Activated naive CD8-positive, alpha-beta T cell treated with anti-CD3 and anti-CD28 coated beads for 36 hours (primary cell): ENCODE measurements at regions not wholly inside any gene's neighbourhood (a gene's known extent, or its start where the extent isn't known, plus 50 kb on each side); places are given as distances from the start of the nearest gene placed in this dataset.

Experiments
- DNase-seq: peaks from one replicate; pipeline ENCODE4 v3.0.0; 2021
- H3K27ac Mint-ChIP-seq: one replicate; pipeline ENCODE4 v1.8.0; 2022; ENCODE audit warnings: mild to moderate bottlenecking, moderate library complexity, mixed read lengths
- H3K27me3 Mint-ChIP-seq: one replicate; pipeline ENCODE4 v1.8.0; 2022; ENCODE audit warnings: mild to moderate bottlenecking, mixed read lengths
- H3K36me3 Mint-ChIP-seq: one replicate; pipeline ENCODE4 v1.8.0; 2021; ENCODE audit warnings: mild to moderate bottlenecking, mixed read lengths
- H3K4me1 Mint-ChIP-seq: one replicate; pipeline ENCODE4 v1.8.0; 2021; ENCODE audit warnings: mixed read lengths
- H3K4me3 Mint-ChIP-seq: one replicate; pipeline ENCODE4 v1.8.0; 2022; ENCODE audit warnings: mild to moderate bottlenecking, moderate library complexity, mixed read lengths
- H3K9me3 Mint-ChIP-seq: one replicate; pipeline ENCODE4 v1.8.0; 2022; ENCODE audit warnings: mixed read lengths

DNA sequence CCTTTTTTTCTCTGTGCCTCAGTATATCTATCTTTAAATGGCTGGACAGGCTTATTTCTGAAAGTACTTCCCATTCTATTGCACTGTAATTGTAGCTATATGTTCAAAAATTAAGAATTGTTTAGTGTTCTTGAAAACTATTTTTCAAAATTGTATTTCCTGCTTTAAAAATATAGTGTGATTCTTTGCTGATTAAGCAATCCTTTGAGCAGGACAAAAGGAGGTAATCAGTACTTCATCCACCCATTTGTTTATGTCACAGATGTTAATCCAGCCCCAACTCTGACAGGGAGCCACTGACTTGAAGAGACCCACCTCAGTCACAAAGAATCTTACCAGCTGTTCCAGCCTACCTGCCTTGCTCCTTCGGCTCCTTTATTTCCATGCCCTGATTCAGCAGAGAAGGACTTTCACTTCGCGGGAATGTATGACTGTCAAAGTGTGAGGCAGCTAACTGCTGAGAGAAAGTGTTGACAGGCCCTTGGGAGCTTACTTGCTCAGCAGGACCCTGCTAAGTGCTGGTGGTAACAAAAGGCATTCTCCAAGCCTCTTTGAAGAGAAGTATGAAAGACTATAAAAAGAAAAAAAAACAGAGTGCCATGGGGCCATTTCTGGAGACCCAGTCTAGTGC is 393.3 kb upstream of the CYRIA start:
- Mint-ChIP-seq H3K4me3 (no peak overlapping the region), H3K9me3 (no peaks in the 10 kb centered on the region), H3K27ac (no peak overlapping the region), H3K36me3 (no peaks in the 10 kb centered on the region), H3K27me3 (no peaks in the 10 kb centered on the region), H3K4me1 (no peaks in the 10 kb centered on the region)
- no peak for DNase-seq

DNA sequence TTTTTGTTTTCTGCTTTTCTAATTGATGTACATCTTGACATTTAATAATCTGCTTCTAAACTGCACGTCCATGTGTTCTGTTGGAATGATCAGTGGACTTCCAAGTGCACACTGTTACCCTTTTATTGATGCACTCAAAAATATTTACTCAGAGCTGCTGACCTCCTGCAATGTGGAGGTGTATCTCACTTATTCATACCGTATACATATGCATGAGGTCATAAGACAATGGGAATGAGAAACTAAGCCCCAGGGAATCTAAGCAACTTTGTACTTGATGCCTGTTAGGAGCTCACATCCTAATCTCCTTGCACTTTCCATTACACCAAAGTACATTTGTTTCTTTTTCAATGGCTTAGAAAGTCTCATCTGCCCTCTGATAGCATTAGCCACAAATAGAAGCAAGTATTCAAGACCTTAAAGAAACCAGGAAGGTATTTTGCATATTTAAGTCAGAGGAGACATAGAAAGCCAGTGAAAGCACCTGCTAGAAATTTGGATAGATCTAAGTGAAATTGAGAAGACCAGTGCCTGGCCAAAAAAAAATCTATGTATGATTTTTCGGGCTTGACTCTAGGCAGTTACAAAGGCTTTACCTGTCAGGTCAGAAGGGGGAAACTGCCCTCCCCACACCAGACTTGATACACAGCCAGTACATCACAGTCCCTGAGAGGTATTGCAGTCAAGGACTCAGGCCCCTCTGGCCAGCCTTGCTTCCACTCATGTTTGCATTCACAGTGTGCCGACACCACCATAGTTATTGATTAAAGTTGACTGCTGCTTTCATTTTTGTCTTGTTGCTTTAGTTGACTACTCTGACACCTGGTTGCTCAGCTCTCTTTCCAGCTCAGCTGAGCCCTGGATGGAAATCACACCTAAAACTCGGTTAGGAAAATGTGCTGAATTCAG is 391.7 kb upstream of the CYRIA start:
- H3K9me3 Mint-ChIP-seq, result no peaks in the 10 kb centered on the region
- H3K27me3 Mint-ChIP-seq, result no peaks in the 10 kb centered on the region
- no peak overlapping the region for H3K4me3 Mint-ChIP-seq
- H3K36me3 Mint-ChIP-seq, result no peaks in the 10 kb centered on the region
- H3K27ac Mint-ChIP-seq, result no peak overlapping the region
- DNase-seq, result no peak
- no peaks in the 10 kb centered on the region for H3K4me1 Mint-ChIP-seq

DNA sequence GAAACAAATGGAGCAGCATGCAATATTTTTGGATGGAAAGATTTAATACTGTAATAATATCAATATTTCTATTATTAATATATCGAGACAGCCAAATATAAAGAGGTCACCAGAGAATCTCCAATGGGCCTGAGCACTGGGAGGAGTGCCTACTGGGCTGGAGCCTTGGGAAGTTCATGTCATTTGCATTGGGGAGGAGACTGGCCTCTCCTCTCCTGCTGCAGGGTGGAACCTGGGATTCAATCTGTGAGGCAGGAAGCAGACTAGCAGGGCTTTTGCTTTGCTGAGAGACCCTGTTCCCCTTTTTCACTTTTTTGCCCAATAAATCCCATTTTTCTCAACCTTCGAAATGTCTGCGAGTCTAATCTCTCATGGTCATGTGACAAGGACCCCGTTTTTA is 390.6 kb upstream of the CYRIA start:
- no peak overlapping the region for H3K4me3 Mint-ChIP-seq
- H3K27me3 Mint-ChIP-seq, result no peaks in the 10 kb centered on the region
- DNase-seq, result no peak
- no peaks in the 10 kb centered on the region for H3K9me3 Mint-ChIP-seq
- H3K27ac Mint-ChIP-seq, result no peak overlapping the region
- H3K4me1 Mint-ChIP-seq, result no peaks in the 10 kb centered on the region
- H3K36me3 Mint-ChIP-seq, result no peaks in the 10 kb centered on the region

DNA sequence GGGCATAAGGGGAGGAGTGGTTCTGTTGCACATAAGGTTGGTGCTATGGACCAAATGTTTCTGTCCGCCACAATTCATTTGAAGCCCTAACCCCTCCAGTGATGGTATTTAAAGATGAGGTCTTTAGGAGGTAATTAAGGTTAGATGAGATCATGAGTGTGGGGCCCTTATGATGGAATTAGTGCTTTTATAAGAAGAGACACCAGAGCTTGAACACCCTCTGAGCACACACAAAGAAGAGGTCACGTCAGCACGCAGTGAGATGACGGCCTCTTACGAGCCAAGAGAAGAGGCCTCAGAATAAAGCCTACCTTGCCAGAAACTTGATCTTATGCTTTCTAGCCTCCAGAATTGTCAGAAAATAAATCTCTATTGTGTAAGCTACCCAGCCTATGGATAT is 386.4 kb upstream of the CYRIA start:
- H3K9me3 Mint-ChIP-seq, result peaks cover 3% of the 10 kb centered on the region
- H3K4me3 Mint-ChIP-seq, result no peak overlapping the region
- no peak for DNase-seq
- H3K36me3 Mint-ChIP-seq, result no peaks in the 10 kb centered on the region
- no peaks in the 10 kb centered on the region for H3K27me3 Mint-ChIP-seq
- H3K27ac Mint-ChIP-seq, result no peak overlapping the region
- no peaks in the 10 kb centered on the region for H3K4me1 Mint-ChIP-seq

DNA sequence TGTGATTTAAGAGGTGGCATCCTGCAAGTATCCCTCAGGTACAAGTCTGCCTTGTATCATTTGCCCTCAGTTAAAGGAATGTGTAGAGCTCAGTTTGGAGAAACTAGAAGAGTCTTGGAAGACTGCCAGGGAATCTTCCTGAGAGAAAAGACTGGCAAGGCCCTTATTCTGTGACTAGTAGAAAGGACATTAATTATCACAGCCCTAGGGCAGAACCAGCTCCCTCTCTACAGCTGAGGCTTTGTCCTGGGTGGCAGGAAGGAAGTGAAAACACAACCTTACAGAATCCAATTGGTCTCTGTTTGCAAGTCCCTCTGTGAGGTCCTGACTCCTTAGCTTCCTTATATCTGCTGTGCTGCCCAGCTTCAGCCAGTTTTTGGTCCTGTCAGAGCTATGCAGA is 385.9 kb upstream of the CYRIA start:
- Mint-ChIP-seq H3K36me3 (no peaks in the 10 kb centered on the region), H3K27ac (no peak overlapping the region), H3K27me3 (no peaks in the 10 kb centered on the region), H3K4me3 (no peak overlapping the region), H3K4me1 (no peaks in the 10 kb centered on the region), H3K9me3 (peaks cover 3% of the 10 kb centered on the region)
- DNase-seq, result no peak

DNA sequence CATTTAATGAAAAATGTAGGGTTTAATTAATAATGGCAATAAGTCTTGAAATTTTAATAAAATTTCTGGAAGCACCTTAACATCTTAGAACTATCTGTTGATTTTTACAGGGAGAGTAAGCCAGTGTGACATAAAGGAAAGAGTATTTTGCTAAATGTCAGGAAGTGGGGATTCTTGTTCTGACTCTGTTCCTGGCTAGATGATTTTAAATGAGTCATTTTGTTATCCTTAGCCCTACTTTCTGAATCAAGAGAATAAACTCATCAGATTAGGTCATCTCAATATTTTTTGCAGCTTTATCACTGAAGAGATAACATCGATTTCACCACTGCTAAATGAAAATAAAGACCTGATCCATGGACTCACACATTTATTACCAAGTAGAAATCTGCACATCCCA is 377.5 kb upstream of the CYRIA start:
- no peak for DNase-seq
- no peaks in the 10 kb centered on the region for H3K27me3 Mint-ChIP-seq
- no peak overlapping the region for H3K4me3 Mint-ChIP-seq
- H3K9me3 Mint-ChIP-seq, result peaks cover 3% of the 10 kb centered on the region
- H3K27ac Mint-ChIP-seq, result no peak overlapping the region
- H3K4me1 Mint-ChIP-seq, result no peaks in the 10 kb centered on the region
- no peaks in the 10 kb centered on the region for H3K36me3 Mint-ChIP-seq

DNA sequence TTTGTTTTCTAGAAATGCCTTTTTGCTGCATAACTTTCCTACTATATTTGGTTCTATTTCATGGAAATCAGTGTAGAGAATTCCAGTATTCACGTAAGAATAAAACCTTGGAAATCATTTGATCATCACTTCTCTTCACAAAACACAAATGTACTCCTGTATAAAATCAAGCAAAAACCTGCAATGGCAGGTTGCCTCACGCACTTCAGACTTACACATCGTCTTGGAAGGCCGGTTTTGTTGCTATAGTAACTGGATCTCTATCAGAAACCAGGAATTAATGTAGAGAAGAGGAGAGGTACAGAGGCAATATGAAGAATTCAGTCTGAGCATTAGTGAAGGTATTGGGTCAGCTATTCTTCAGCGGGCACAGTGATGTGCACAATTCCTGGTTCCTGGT is 370.7 kb upstream of the CYRIA start:
- Mint-ChIP-seq H3K36me3 (no peaks in the 10 kb centered on the region), H3K9me3 (peaks cover 4% of the 10 kb centered on the region), H3K27me3 (no peaks in the 10 kb centered on the region), H3K4me3 (no peak overlapping the region), H3K4me1 (no peaks in the 10 kb centered on the region), H3K27ac (no peak overlapping the region)
- no peak for DNase-seq

DNA sequence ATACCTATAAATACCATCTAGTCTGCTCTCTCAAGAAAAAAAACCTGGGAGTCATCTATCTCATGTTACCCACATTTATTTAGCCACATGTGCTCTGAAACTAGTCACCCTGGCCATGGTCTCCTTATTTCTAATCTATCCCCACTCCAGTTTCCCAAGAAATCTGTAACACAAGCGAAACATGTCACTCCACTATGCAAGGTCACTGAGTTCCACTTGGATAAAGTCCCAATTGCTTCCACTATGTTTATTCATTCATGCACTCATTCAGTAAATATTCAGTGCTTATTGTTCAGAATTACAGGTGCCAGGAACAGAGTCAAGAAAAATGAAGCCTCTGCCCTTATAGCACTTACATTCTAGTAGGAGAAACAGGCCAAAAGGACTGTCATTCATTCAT is 369.4 kb upstream of the CYRIA start:
- H3K27me3 Mint-ChIP-seq, result no peaks in the 10 kb centered on the region
- no peak overlapping the region for H3K27ac Mint-ChIP-seq
- H3K9me3 Mint-ChIP-seq, result peaks cover 4% of the 10 kb centered on the region
- no peaks in the 10 kb centered on the region for H3K4me1 Mint-ChIP-seq
- DNase-seq, result no peak
- H3K36me3 Mint-ChIP-seq, result no peaks in the 10 kb centered on the region
- no peak overlapping the region for H3K4me3 Mint-ChIP-seq

DNA sequence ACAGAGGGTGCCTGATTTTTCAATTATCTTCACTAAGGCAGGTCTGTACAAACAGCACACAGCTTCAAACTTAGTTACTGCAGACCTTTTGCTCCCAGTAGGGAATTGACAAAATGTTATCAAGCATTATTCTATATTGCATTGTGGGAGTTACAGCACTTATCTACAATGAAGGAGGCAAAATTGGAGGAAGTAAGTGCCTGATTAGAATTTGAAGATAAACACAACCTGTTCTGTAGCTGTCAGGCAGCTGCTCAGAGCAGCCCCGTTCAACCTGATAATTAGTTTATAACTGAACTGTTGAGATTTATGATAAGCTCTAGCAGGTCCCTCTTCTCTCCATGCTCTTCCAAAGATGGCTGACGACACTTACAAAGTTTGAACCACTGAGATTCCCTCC is 364.4 kb upstream of the CYRIA start:
- Mint-ChIP-seq H3K27me3 (no peaks in the 10 kb centered on the region), H3K36me3 (no peaks in the 10 kb centered on the region), H3K9me3 (peaks cover 8% of the 10 kb centered on the region), H3K4me1 (no peaks in the 10 kb centered on the region), H3K27ac (no peak overlapping the region), H3K4me3 (no peak overlapping the region)
- DNase-seq, result no peak

DNA sequence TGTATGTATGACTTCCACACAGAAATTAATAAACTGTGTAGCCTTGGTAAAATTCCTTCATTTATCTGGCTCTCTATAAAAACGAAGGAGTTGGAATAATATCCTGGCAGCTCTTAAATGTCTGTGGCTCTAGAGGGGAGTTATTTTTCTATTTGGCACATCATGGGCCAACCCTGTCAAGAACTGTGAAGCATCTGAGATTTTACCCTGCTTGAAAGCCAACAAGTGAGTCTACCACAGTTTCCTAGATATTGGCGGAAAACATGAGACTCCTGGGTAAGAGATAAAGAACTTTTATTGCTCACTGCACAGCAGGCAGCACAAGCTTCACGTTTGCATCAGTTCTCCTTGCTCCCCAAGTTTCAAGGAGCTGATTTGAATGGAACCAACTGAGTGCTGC is 346.7 kb upstream of the CYRIA start:
- Mint-ChIP-seq H3K4me1 (no peaks in the 10 kb centered on the region), H3K27me3 (no peaks in the 10 kb centered on the region), H3K27ac (no peak overlapping the region), H3K9me3 (peaks cover 5% of the 10 kb centered on the region), H3K4me3 (no peak overlapping the region), H3K36me3 (no peaks in the 10 kb centered on the region)
- no peak for DNase-seq

DNA sequence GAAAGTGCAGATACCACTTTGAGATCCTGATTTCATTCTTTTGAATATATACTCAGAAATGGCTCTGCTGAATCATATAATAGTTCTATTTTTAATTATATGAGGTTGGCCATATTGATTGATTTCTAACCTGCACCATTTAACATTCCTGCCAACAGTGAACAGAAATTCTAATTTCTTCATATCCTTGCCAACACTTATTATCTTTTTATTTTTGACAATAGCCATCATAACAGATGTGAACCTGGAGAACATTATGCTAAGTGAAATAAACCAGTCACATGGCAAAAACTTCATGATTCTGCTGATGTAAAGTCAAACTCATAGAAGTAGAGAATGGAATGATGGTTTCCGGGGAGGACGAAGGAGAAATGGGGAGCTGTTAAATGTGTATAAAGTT is 344.5 kb upstream of the CYRIA start:
- no peaks in the 10 kb centered on the region for H3K27me3 Mint-ChIP-seq
- H3K9me3 Mint-ChIP-seq, result peaks cover 2% of the 10 kb centered on the region
- no peaks in the 10 kb centered on the region for H3K4me1 Mint-ChIP-seq
- no peak for DNase-seq
- H3K36me3 Mint-ChIP-seq, result no peaks in the 10 kb centered on the region
- no peak overlapping the region for H3K27ac Mint-ChIP-seq
- H3K4me3 Mint-ChIP-seq, result no peak overlapping the region

DNA sequence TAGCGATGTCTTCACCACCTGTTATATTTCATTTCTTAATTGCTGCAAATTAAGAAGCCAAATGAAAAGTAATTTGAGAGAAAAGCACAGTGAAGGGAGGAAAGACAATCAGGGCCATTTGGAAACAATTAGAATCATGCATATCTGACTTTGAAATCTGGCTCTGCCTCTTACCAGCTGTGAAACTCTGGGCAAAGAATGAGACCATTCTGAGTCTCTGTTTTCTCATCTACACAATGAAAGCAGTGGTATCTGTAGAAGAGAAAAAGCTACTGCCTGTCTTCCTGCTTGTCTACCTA is 334.5 kb upstream of the CYRIA start:
- Mint-ChIP-seq H3K27ac (no peak overlapping the region), H3K9me3 (peaks cover 11% of the 10 kb centered on the region), H3K4me3 (no peak overlapping the region), H3K36me3 (no peaks in the 10 kb centered on the region), H3K4me1 (no peaks in the 10 kb centered on the region), H3K27me3 (no peaks in the 10 kb centered on the region)
- no peak for DNase-seq

DNA sequence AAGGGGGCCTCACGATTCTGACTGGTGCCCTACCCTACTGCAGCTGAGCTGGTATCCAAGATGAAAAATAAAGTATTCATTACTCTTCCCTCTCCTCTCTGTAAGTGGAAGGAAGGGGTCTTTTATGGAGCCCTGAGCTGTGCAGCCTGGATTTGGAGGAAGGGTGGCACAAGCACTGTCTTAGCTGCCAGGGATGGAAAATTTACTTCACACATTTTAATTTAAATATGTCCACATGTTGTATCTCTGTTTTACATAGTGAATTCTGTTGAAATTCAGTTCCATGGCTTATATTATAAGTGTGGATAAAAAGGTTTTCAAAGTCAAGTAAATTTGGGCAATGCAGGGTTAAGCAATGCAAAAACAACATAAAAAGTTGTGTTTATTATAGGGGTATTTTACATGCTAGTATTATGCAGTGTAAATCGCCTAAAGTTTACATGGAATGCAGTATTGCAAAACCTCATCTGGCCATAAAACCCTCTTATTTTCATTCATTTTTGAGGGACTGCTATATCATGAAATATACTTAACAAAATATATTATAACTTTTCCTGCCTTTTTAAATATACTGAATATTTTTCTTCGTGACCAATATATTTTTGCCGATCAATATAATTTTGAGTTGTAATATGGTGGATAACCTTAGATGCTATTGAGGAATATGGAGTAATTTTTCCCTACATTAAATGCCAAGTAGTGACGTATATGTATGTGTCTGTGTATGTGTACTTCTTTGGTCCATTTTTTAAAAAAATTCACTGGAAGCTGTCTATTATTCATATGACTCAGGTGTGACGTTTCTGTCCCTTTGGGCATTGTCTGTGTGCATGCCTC is 333.9 kb upstream of the CYRIA start:
- peaks cover 13% of the 10 kb centered on the region for H3K9me3 Mint-ChIP-seq
- H3K4me1 Mint-ChIP-seq, result no peaks in the 10 kb centered on the region
- H3K27me3 Mint-ChIP-seq, result no peaks in the 10 kb centered on the region
- no peak overlapping the region for H3K4me3 Mint-ChIP-seq
- H3K36me3 Mint-ChIP-seq, result no peaks in the 10 kb centered on the region
- H3K27ac Mint-ChIP-seq, result no peak overlapping the region
- no peak for DNase-seq

DNA sequence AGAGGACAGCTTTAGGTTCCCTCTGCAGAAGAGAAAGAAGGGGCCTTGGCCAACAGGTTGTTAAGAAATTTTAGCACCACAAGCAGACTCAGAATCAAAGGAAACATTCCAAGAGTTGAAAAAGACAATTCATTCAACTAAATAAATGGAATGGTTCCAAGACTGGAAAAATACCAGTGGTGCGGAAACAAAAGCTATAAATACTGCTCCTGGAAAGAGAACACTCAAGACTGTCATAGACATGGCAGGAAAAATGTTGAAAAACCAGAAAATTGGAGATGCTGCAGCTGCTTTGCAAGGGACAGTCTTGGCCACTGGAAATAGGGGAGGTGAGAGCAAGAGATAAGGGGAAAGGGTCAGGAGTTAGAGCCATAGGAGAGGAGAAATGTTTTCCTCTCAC is 312.7 kb upstream of the CYRIA start:
- no peak for DNase-seq
- H3K4me1 Mint-ChIP-seq, result no peaks in the 10 kb centered on the region
- no peaks in the 10 kb centered on the region for H3K9me3 Mint-ChIP-seq
- no peak overlapping the region for H3K4me3 Mint-ChIP-seq
- H3K27ac Mint-ChIP-seq, result no peak overlapping the region
- H3K36me3 Mint-ChIP-seq, result no peaks in the 10 kb centered on the region
- no peaks in the 10 kb centered on the region for H3K27me3 Mint-ChIP-seq

DNA sequence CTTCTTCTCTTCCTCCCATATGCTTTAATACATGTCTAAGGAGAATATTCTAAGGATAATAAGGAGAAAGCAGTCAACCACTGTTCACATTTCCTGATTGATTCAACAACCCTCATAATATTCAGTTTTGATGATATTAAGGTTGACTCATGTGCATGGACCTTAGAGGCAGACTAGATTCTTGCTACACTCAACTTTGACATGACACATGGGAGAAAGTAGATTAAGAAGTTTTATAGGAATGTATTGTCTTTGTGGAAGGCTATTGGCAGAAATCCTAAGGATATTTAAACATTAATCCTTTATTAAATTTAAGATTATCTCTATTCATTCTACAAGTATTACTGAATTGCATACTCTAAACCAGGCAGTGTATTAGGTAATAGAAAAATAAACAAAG is 309.1 kb upstream of the CYRIA start:
- Mint-ChIP-seq H3K9me3 (no peaks in the 10 kb centered on the region), H3K4me1 (no peaks in the 10 kb centered on the region), H3K27ac (no peak overlapping the region), H3K4me3 (no peak overlapping the region), H3K27me3 (no peaks in the 10 kb centered on the region), H3K36me3 (no peaks in the 10 kb centered on the region)
- DNase-seq, result no peak
